ENCODE measurements at regions not wholly inside any gene's neighbourhood (a gene's known extent, or its start where the extent isn't known, plus 50 kb on each side); places are given as distances from the start of the nearest gene placed in this dataset.

- TF ChIP-seq POLR2AphosphoS5 (IDR thresholded peaks at IDR 0.05; ENCODE audit: borderline replicate concordance, low read depth, low read length) (no peak), EZH2 (IDR thresholded peaks at IDR 0.05) (no peak)
These were observed 219.7 kb upstream of the SETMAR start for GRCh38 chr3:4083225-4084015.
